Psoas muscle (tissue), 7 donors: ENCODE measurements at regions not wholly inside any gene's neighbourhood (a gene's known extent, or its start where the extent isn't known, plus 50 kb on each side); places are given as distances from the start of the nearest gene placed in this dataset.

Experiments used
- ATAC-seq, 4 donors: fragments of 200-7000 bp; cut with Tn5 transposase; one replicate each; pipeline ENCODE4 v1.9.1; 2020; ENCODE audit warnings: moderate library complexity in 3 of 4, mild to moderate bottlenecking in 2 of 4
- DNase-seq, 2 donors: peaks; one replicate each; pipeline ENCODE4 v3.0.0-alpha.2; 2020
- H3K27ac ChIP-seq: fragments of 200-600 bp; one replicate; pipeline ENCODE4 v1.8.0; 2022
- H3K27me3 ChIP-seq, 3 donors: fragments of 200-600 bp in 1 of 3; one replicate each; pipeline versions ENCODE4 v1.6.1 to v1.8.0; 2013 to 2022; ENCODE audit warnings: low read length in 2 of 3, mild to moderate bottlenecking in 2 of 3, moderate library complexity in 1 of 3; ENCODE audit not compliant: insufficient read depth in 3 of 3
- H3K36me3 ChIP-seq, 2 donors: fragments of 200-600 bp in 1 of 2; one replicate each; pipeline versions ENCODE4 v1.6.1 to v1.8.0; 2013 to 2022; ENCODE audit warnings: low read depth in 1 of 2, mild to moderate bottlenecking in 1 of 2, moderate library complexity in 1 of 2; ENCODE audit not compliant: insufficient read depth in 1 of 2
- H3K4me1 ChIP-seq: fragments of 200-600 bp; one replicate; pipeline ENCODE4 v1.8.0; 2022
- H3K4me3 ChIP-seq: fragments of 200-600 bp; one replicate; pipeline ENCODE4 v1.8.0; 2022; ENCODE audit warnings: mild to moderate bottlenecking
- H3K9me3 ChIP-seq: fragments of 200-600 bp; one replicate; pipeline ENCODE4 v1.8.0; 2022
- WGBS, 3 donors: extraction: QIAGEN DNeasy Blood & Tissue Kit; methylation state at CpG; one replicate each; pipeline versions ENCODE4 v1.1.6 to v1.1.7; 2013; 5-methylcytosine and 5-hydroxymethylcytosine counted together
- intact Hi-C, 2 donors: fragments of 100-400 bp; cut with DNase I; formaldehyde crosslinking; loops; one replicate each; pipeline versions ENCODE4 v1.11.0 to v1.14.2; 2022
- TF ChIP-seq, protein P1 (sequence below): fragments of 200-600 bp; IDR thresholded peaks from one replicate; pipeline ENCODE4 v1.8.0; 2022; ENCODE audit warnings: antibody characterized with exemption
- donor health status: healthy with polysubstance abuse.
- donor health status: DM: no; HTN: no; CAD: no; lungs with moderate emphysema.
- donor health status: Bipolar disorder and iron deficiency.
- donor health status: healthy.
- donor health status: DM: yes; HTN: yes; CAD: no.
- donor health status: DM: no; HTN: no; CAD: no.
- donor health status: DM: yes; HTN: yes; CAD: no.

DNA sequence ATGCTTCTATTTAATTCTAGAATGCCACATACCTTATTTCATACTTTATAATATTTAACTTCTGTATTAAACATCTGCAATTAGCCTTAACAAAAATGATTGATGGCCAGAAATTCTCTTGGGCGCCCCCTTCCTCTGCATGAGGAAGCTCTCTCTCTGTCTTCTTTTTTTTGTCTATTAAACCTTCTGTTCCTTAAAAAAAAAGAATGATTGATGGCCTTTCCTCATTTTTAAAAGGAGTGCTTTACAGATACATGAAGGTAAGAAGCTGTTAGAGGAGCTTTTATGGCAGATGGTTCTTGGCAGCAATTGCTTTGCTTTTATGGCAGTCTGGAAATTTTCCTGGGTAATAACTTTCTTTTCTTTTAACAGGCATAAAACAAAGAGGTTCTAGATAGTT, 526.9 kb downstream of the SLC4A3 start:
- TF ChIP-seq, protein P1, sequence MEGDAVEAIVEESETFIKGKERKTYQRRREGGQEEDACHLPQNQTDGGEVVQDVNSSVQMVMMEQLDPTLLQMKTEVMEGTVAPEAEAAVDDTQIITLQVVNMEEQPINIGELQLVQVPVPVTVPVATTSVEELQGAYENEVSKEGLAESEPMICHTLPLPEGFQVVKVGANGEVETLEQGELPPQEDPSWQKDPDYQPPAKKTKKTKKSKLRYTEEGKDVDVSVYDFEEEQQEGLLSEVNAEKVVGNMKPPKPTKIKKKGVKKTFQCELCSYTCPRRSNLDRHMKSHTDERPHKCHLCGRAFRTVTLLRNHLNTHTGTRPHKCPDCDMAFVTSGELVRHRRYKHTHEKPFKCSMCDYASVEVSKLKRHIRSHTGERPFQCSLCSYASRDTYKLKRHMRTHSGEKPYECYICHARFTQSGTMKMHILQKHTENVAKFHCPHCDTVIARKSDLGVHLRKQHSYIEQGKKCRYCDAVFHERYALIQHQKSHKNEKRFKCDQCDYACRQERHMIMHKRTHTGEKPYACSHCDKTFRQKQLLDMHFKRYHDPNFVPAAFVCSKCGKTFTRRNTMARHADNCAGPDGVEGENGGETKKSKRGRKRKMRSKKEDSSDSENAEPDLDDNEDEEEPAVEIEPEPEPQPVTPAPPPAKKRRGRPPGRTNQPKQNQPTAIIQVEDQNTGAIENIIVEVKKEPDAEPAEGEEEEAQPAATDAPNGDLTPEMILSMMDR: no peak
- Histone ChIP-seq H3K4me3 (no peak overlapping the region), H3K4me1 (no peaks in the 10 kb centered on the region), H3K27ac (no peak overlapping the region), H3K9me3 (no peaks in the 10 kb centered on the region), H3K27me3 (no peaks in the 10 kb centered on the region), H3K36me3 (no peaks in the 10 kb centered on the region)
- intact Hi-C loops: no loop called here
- ATAC-seq: no peak
- DNase-seq: no peak
- WGBS, 3 donors: 67 to 81% (median 80%) methylated on average over 1 of the region's 1 CpG

DNA sequence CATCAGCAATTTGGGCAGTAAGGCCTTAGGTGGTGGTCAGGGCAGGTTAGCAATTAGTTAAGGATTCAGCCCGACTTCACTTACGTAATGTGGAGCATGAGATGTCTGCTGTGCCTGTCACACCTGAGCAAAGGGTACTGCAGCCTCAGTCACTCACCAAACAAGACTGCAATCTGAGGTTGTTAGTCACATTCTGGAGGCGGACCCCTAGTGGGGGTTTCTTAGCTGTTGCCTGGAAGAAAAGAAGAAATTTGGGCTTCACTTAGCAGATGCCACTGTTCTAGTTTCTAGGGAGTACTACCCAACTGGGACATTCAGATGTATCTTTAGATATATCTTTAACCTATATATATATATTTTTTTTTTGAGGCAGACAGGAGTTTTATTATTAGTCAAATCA, 529.9 kb downstream of the SLC4A3 start:
- Histone ChIP-seq H3K9me3 (no peaks in the 10 kb centered on the region), H3K27me3 (no peaks in the 10 kb centered on the region), H3K4me1 (no peaks in the 10 kb centered on the region), H3K4me3 (no peak overlapping the region), H3K27ac (no peak overlapping the region), H3K36me3 (no peaks in the 10 kb centered on the region)
- intact Hi-C loops: no loop called here
- TF ChIP-seq, protein P1: no peak
- DNase-seq (no peak), ATAC-seq (no peak)
- 89 to 95% (median 94%) methylated on average over 3 of the region's 3 CpGs for WGBS, 3 donors

DNA sequence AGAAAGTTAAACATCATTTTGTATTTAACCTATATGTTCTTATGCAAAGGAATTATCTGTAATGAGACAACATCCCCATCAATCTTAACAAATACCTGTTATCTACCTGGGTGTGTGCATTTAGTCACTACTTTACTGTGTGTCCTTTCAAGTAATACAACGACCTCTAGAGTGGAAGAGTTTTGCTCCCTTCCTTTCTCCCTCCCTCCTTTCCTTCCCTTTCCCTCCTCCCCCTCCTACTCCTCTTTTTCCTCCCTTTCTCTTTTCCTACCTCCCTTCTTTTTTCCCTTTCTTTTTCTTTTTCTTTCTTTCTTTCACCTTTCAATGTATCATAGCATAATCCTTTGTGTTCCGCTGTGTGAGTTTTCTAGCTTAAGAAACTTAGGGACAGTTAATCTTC, 532.3 kb downstream of the SLC4A3 start:
- no peaks in the 10 kb centered on the region for H3K4me1 ChIP-seq
- no peak overlapping the region for H3K4me3 ChIP-seq
- H3K27ac ChIP-seq: no peak overlapping the region
- no peaks in the 10 kb centered on the region for H3K27me3 ChIP-seq
- ATAC-seq (no peak), DNase-seq (no peak)
- no peaks in the 10 kb centered on the region for H3K36me3 ChIP-seq
- 78 to 87% (median 85%) methylated on average over 2 of the region's 2 CpGs for WGBS, 3 donors
- no peaks in the 10 kb centered on the region for H3K9me3 ChIP-seq
- intact Hi-C loops: no loop called here
- TF ChIP-seq, protein P1: no peak

DNA sequence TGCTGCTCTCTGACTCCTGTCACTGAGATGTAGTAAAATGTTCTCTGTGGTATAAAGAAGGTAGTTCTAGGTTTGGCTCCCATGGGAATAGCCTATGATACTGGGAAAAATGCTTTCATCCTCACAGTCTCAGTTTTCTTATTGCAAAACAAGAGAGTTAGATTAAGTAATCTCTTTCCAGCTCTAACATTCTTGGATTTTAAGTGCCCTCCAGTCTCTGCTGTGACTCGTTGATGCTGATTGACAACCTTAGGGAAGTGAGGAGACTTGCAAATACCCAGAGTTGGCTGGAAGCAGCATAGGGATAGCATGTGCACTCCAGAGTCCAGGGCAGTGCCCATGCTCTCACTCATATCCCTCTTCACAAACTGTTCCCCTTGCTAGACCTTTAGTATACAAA, 534.9 kb downstream of the SLC4A3 start:
- Histone ChIP-seq H3K36me3 (no peaks in the 10 kb centered on the region), H3K4me3 (no peak overlapping the region), H3K4me1 (no peaks in the 10 kb centered on the region), H3K27me3 (no peaks in the 10 kb centered on the region), H3K9me3 (no peaks in the 10 kb centered on the region), H3K27ac (no peak overlapping the region)
- TF ChIP-seq, protein P1: no peak
- intact Hi-C loops: no loop called here
- WGBS, 3 donors: 19 to 52% (median 48%) methylated on average over 1 of the region's 1 CpG
- ATAC-seq: no peak
- no peak for DNase-seq

DNA sequence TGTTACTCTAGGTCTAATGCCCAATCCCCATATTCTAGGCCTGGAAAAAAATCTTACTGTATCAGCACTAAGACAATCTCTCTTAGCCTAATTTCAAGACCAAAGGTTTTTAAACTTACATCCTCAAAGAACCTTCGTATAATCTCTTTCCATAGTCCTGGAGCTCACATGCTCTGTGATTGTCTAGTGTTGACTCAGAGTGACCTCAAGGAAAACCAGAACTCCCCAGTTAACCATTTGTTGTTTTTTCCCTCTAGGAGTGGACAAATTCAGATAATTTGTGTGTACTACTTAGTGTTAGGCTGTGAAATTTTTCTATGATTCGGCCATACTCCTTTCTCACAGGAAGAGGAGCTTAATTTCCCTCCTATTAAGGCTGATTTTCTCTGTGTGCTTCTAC, 536.1 kb downstream of the SLC4A3 start:
- TF ChIP-seq, protein P1: no peak
- H3K4me3 ChIP-seq: no peak overlapping the region
- DNase-seq: no peak
- 68 to 78% (median 72%) methylated on average over 2 of the region's 2 CpGs for WGBS, 3 donors
- H3K27ac ChIP-seq: no peak overlapping the region
- no peaks in the 10 kb centered on the region for H3K27me3 ChIP-seq
- no peaks in the 10 kb centered on the region for H3K4me1 ChIP-seq
- H3K36me3 ChIP-seq: no peaks in the 10 kb centered on the region
- intact Hi-C loops: no loop called here
- H3K9me3 ChIP-seq: no peaks in the 10 kb centered on the region
- ATAC-seq: no peak
